ENCODE measurements at regions not wholly inside any gene's neighbourhood (a gene's known extent, or its start where the extent isn't known, plus 50 kb on each side); places are given as distances from the start of the nearest gene placed in this dataset.
A peak's percentile ranks its signal among the peaks of the same experiment; 100 is the strongest.

DNA sequence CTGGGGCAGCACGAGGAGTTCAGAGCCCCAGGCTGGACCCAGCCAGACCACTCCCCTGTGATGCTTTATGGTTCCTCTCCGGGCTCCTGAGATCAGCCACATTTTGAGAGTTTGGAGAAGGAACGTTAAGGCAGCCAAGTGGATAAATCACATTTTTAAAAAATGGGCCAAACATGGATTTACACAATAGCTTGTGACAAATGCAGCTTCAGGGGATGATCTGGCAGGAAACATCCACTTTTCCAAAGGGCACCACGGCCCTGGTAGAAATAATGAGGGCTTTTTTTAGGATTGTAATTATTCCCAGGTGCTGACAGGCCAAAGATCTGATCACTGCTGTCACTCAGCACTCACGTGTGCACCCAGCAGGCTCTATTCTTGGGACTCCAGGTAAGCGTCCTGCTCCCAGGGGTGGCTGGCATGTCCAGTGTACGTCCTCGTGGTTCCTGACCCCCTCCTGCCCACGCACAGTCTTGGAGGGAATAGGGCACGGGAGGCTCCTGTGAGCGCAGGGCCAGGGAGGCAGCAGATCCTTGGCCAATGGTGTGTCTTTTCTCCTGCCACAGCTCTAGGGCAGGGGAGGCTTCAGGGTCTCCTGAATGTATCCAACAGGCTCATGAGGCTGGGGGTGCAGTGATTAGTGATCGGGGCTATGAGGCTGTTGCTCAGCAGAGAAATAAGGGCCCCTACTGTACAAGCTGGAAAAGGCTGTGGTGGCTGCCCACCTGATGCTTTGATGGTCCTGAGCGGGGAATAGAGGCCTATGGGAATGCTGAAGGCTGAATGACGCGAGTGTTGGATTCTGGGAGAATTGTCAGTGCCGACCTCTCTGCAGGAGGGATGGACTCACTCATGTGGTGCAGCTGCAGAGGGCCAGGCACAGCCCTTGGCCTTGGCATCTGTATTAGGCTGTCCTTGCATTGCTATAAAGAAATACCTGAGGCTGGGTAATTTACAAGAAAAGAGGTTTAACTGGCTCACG lies 415.7 kb downstream of the PTPRU start:
- ChIA-PET POLR2A (ENCODE audit: low non-redundant PET) (no interaction called here), CTCF (no interaction called here)
- no peak overlapping the region for H3K27ac ChIP-seq
- no peak for DNase-seq (ENCODE audit: low spot score)
- TF ChIP-seq CTCF (conservative IDR thresholded peaks at IDR 0.05; ENCODE audit: low read depth): no peak

- no peak for TF ChIP-seq CTCF (conservative IDR thresholded peaks at IDR 0.05; ENCODE audit: low read depth)
- ChIA-PET POLR2A (ENCODE audit: low non-redundant PET) (no interaction called here), CTCF (interaction anchor here (0.6 kb wide), 1 partner anchor 229 kb away, joined by 3 read pairs; no protein-coding TSS in a partner anchor)
- no peak overlapping the region for H3K27ac ChIP-seq
- no peak for DNase-seq (ENCODE audit: low spot score)
Observed at GRCh38 chr1:29651246-29651645, 414.9 kb downstream of the PTPRU start.

DNA sequence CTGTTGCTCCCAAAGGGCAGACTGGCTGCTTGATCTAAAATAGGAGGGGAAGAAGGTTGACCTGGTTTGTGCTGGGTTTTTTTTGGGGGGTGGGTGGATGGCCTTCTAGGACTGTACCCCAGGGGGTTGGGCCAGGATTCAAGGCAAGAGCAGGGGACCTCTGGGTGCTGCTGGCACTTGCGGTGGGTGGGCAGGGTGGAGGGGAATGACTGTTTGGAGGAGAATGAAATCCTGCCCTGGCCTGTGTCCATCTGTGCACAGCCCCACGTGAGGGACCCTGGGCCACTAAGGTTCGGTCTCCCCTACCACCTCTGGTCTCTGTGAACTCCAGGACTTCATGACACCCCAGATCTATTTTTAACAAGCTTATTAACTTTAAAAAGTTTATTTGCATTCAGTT lies 414.2 kb downstream of the PTPRU start:
- no peak for DNase-seq (ENCODE audit: low spot score)

DNA sequence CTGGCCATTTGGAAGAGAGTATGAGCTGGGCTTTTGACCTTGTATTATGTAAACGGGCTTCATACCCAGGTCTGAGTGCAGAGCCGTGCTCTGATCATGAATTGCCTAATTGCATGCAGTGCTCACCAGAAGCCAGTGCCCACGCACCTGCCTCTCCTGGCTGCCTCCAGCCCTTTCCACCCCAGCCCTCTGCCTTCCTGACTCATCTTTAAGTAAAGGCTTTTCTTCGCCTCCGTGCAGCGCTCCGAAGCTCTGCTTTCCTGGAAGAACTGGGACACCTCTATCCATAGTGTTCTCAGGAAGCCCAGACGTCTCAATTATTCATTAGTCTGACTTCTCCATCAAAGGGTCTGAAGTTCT lies 413.7 kb downstream of the PTPRU start:
- TF ChIP-seq CTCF (conservative IDR thresholded peaks at IDR 0.05; ENCODE audit: low read depth): no peak
- CTCF ChIA-PET: interaction anchor here (0.7 kb wide), 1 partner anchor 461 kb away, joined by 3 read pairs; no protein-coding TSS in a partner anchor
- POLR2A ChIA-PET (ENCODE audit: low non-redundant PET): no interaction called here
- DNase-seq (ENCODE audit: low spot score): peak; percentile 69
- no peak overlapping the region for H3K27ac ChIP-seq

More for the DNA sequence above, 414.2 kb downstream of the PTPRU start:
- ChIA-PET POLR2A (ENCODE audit: low non-redundant PET) (no interaction called here), CTCF (interaction anchor here (0.6 to 0.7 kb wide), 2 partner anchors 230 to 460 kb away, joined by 3 read pairs; no protein-coding TSS in a partner anchor)
- TF ChIP-seq CTCF (conservative IDR thresholded peaks at IDR 0.05; ENCODE audit: low read depth): no peak
- H3K27ac ChIP-seq: no peak overlapping the region

GRCh38 chr1:29649189-29650040 lies 413.1 kb downstream of the PTPRU start:
- TF ChIP-seq CTCF (conservative IDR thresholded peaks at IDR 0.05; ENCODE audit: low read depth): no peak
- DNase-seq (ENCODE audit: low spot score): peak; percentile 66
- POLR2A ChIA-PET (ENCODE audit: low non-redundant PET): no interaction called here
- no peak overlapping the region for H3K27ac ChIP-seq
- CTCF ChIA-PET: no interaction called here

- no peak overlapping the region for H3K27ac ChIP-seq
- no peak for TF ChIP-seq CTCF (conservative IDR thresholded peaks at IDR 0.05; ENCODE audit: low read depth)
- no peak for DNase-seq (ENCODE audit: low spot score)
- CTCF ChIA-PET: no interaction called here
- POLR2A ChIA-PET (ENCODE audit: low non-redundant PET): no interaction called here
Observed at GRCh38 chr1:29648798-29649188, 412.5 kb downstream of the PTPRU start.

Data from RWPE1 (cell line).